Suprapubic skin (tissue), 3 donors: ENCODE measurements at regions not wholly inside any gene's neighbourhood (a gene's known extent, or its start where the extent isn't known, plus 50 kb on each side); places are given as distances from the start of the nearest gene placed in this dataset.

Experiments
- CTCF ChIP-seq, 2 donors: fragments of 200-600 bp in 1 of 2; fragments of 450-650 bp in 1 of 2; sonication (generic) in 1 of 2; IDR thresholded peaks; one replicate each; pipeline ENCODE4 v1.5.1; 2016 to 2019; ENCODE audit warnings: antibody characterized with exemption in 2 of 2, mild to moderate bottlenecking in 1 of 2, moderate library complexity in 1 of 2
- POLR2AphosphoS5 ChIP-seq, 3 donors: sonication (generic); formaldehyde crosslinking; IDR thresholded peaks; one replicate each; pipeline ENCODE4 v1.6.1; 2017; ENCODE audit warnings: antibody characterized with exemption in 3 of 3

- TF ChIP-seq CTCF (IDR thresholded peaks at IDR 0.05) (no peak), POLR2AphosphoS5 (IDR thresholded peaks at IDR 0.05) (no peak)
Measured at GRCh38 chr5:167892352-167893115, 398.9 kb upstream of the WWC1 start.
